ENCODE measurements at regions not wholly inside any gene's neighbourhood (a gene's known extent, or its start where the extent isn't known, plus 50 kb on each side); places are given as distances from the start of the nearest gene placed in this dataset.

GRCh38 chr11:130545449-130546072 is 97.1 kb downstream of the ADAMTS15 start:
- no peaks in the 10 kb centered on the region for H3K4me1 ChIP-seq
- in situ Hi-C loops (cut with MboI; ENCODE audit: low pct_ligation_motif_present in 1 of 4, low pct_unique_long_range_greater_than_20kb in 1 of 4, low sequenced_read_pairs in 3 of 4) (no loop called here), intact Hi-C loops (cut with DNase I; ENCODE audit: low total_unique reads) (no loop called here)
- no peak overlapping the region for H3K4me3 ChIP-seq
- WGBS, 2 donors (ENCODE audit: low coverage in 1 of 2) = 86% methylated on average over 4 of the region's 4 CpGs; no CpG with 5 or more reads in 1 of the 2 donors
- H3K27ac ChIP-seq = no peak overlapping the region
- DNase-seq = no peak
- TF ChIP-seq POLR2A (IDR thresholded peaks at IDR 0.05) (no peak), CTCF (IDR thresholded peaks at IDR 0.05) (no peak), EP300 (IDR thresholded peaks at IDR 0.05; ENCODE audit: low read depth) (no peak), POLR2AphosphoS5 (IDR thresholded peaks at IDR 0.05) (no peak)
- no peaks in the 10 kb centered on the region for H3K27me3 ChIP-seq
- no peaks in the 10 kb centered on the region for H3K36me3 ChIP-seq
- no peaks in the 10 kb centered on the region for H3K9me3 ChIP-seq

- no peak for TF ChIP-seq CTCF (IDR thresholded peaks at IDR 0.05)
- no peak for TF ChIP-seq POLR2A (IDR thresholded peaks at IDR 0.05)
- no peak for TF ChIP-seq EP300 (IDR thresholded peaks at IDR 0.05; ENCODE audit: low read depth)
- TF ChIP-seq POLR2AphosphoS5 (IDR thresholded peaks at IDR 0.05) = no peak
- H3K4me3 ChIP-seq = no peak overlapping the region
- DNase-seq = no peak
- no peaks in the 10 kb centered on the region for H3K36me3 ChIP-seq
- H3K27me3 ChIP-seq = no peaks in the 10 kb centered on the region
- in situ Hi-C loops (cut with MboI; ENCODE audit: low pct_ligation_motif_present in 1 of 4, low pct_unique_long_range_greater_than_20kb in 1 of 4, low sequenced_read_pairs in 3 of 4) (no loop called here), intact Hi-C loops (cut with DNase I; ENCODE audit: low total_unique reads) (no loop called here)
- no peak overlapping the region for H3K27ac ChIP-seq
- 40 to 81% methylated on average over 1 to 7 of the region's 7 CpGs for WGBS, 2 donors (ENCODE audit: low coverage in 1 of 2)
- H3K4me1 ChIP-seq = no peaks in the 10 kb centered on the region
- no peaks in the 10 kb centered on the region for H3K9me3 ChIP-seq
Observed at GRCh38 chr11:130546438-130546837, 98.0 kb downstream of the ADAMTS15 start.

GRCh38 chr11:130546901-130547694 is 98.7 kb downstream of the ADAMTS15 start:
- no peaks in the 10 kb centered on the region for H3K4me1 ChIP-seq
- intact Hi-C loops (cut with DNase I; ENCODE audit: low total_unique reads) (no loop called here), in situ Hi-C loops (cut with MboI; ENCODE audit: low pct_ligation_motif_present in 1 of 4, low pct_unique_long_range_greater_than_20kb in 1 of 4, low sequenced_read_pairs in 3 of 4) (no loop called here)
- H3K4me3 ChIP-seq = no peak overlapping the region
- 91% methylated on average over 33 of the region's 33 CpGs; no CpG with 5 or more reads in 1 of the 2 donors for WGBS, 2 donors (ENCODE audit: low coverage in 1 of 2)
- no peak for TF ChIP-seq CTCF (IDR thresholded peaks at IDR 0.05)
- no peak for TF ChIP-seq EP300 (IDR thresholded peaks at IDR 0.05; ENCODE audit: low read depth)
- TF ChIP-seq POLR2A (IDR thresholded peaks at IDR 0.05) = no peak
- no peak for TF ChIP-seq POLR2AphosphoS5 (IDR thresholded peaks at IDR 0.05)
- H3K36me3 ChIP-seq = no peaks in the 10 kb centered on the region
- H3K9me3 ChIP-seq = no peaks in the 10 kb centered on the region
- DNase-seq = no peak
- no peaks in the 10 kb centered on the region for H3K27me3 ChIP-seq
- no peak overlapping the region for H3K27ac ChIP-seq

GRCh38 chr11:130547761-130548490 is 99.5 kb downstream of the ADAMTS15 start:
- WGBS, 2 donors (ENCODE audit: low coverage in 1 of 2) = 75 to 80% methylated on average over 1 to 7 of the region's 7 CpGs
- intact Hi-C loops (cut with DNase I; ENCODE audit: low total_unique reads) = no loop called here
- H3K9me3 ChIP-seq = no peaks in the 10 kb centered on the region
- TF ChIP-seq EP300 (IDR thresholded peaks at IDR 0.05; ENCODE audit: low read depth) (no peak), CTCF (IDR thresholded peaks at IDR 0.05) (no peak)
- in situ Hi-C loops (cut with MboI; ENCODE audit: low pct_ligation_motif_present in 1 of 4, low pct_unique_long_range_greater_than_20kb in 1 of 4, low sequenced_read_pairs in 3 of 4) = no loop called here
- no peak overlapping the region for H3K4me3 ChIP-seq
- no peaks in the 10 kb centered on the region for H3K27me3 ChIP-seq
- H3K4me1 ChIP-seq = no peaks in the 10 kb centered on the region
- H3K27ac ChIP-seq = no peak overlapping the region
- no peaks in the 10 kb centered on the region for H3K36me3 ChIP-seq
- no peak for DNase-seq

Data from transverse colon (tissue), 4 donors.